Neuron (in vitro differentiated cells): ENCODE measurements at regions not wholly inside any gene's neighbourhood (a gene's known extent, or its start where the extent isn't known, plus 50 kb on each side); places are given as distances from the start of the nearest gene placed in this dataset.

Experiments
- H2AFZ ChIP-seq: one replicate; pipeline ENCODE4 v1.6.1; 2013; ENCODE audit warnings: low read depth, mild to moderate bottlenecking, inconsistent platforms, low read length, moderate library complexity
- H3K27me3 ChIP-seq: one replicate; pipeline ENCODE4 v1.6.1; 2013; ENCODE audit warnings: low read length; ENCODE audit not compliant: insufficient read depth
- H3K36me3 ChIP-seq: one replicate; pipeline ENCODE4 v1.6.1; 2013; ENCODE audit warnings: low read length; ENCODE audit not compliant: insufficient read depth
- H3K4me1 ChIP-seq: one replicate; pipeline ENCODE4 v1.6.1; 2013; ENCODE audit warnings: low read length; ENCODE audit not compliant: insufficient read depth
- H3K4me3 ChIP-seq: 2 replicates; pipeline ENCODE4 v1.5.1; 2013; ENCODE audit warnings: mild to moderate bottlenecking, low read length, moderate library complexity
- H3K9me3 ChIP-seq: one replicate; pipeline ENCODE4 v1.6.1; 2013; ENCODE audit warnings: low read length

DNA sequence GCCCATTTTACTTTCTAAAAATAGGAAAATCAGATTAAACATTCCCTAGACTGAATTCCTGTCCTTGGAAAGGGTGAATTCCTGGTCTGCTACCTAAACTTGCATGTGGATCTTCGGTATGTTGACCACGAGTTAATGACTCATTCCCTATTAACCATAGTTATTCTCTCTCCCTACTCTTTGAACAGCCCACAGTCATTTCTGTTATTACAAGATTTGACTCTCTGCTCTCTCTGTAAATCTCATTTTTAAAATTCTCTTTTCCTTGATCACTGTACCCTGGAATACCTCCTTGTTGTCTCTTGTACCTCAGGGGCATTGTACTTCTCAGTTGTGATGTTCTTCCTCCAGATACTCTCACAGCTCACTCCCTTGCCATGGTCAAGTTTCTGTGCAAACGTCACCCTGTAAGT is 92.0 kb upstream of the GULP1 start:
- Histone ChIP-seq H2AFZ (no peak overlapping the region), H3K27me3 (no peaks in the 10 kb centered on the region), H3K4me3 (no peak overlapping the region), H3K9me3 (no peaks in the 10 kb centered on the region), H3K36me3 (no peaks in the 10 kb centered on the region), H3K4me1 (peaks cover 10% of the 10 kb centered on the region)

DNA sequence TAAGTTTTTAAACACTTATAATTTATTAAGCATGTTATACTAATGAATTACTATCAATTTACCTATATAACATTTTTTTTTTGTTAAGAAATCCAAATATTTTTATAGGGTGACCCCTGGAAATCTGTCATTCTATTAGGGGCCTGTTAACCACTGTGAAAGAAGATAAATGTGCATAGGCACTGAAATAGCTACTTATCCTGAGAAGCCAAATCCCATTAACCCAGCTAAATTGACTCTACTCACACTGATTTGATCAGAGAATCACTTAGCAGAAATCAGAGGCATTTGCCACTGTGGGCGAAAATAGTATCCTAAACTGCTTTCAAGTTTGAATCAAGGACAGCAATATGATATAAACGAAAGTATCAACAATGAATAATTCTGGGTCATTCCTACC is 90.0 kb upstream of the GULP1 start:
- Histone ChIP-seq H3K27me3 (no peaks in the 10 kb centered on the region), H3K4me3 (no peak overlapping the region), H2AFZ (no peak overlapping the region), H3K9me3 (no peaks in the 10 kb centered on the region), H3K36me3 (no peaks in the 10 kb centered on the region), H3K4me1 (peaks cover 10% of the 10 kb centered on the region)

DNA sequence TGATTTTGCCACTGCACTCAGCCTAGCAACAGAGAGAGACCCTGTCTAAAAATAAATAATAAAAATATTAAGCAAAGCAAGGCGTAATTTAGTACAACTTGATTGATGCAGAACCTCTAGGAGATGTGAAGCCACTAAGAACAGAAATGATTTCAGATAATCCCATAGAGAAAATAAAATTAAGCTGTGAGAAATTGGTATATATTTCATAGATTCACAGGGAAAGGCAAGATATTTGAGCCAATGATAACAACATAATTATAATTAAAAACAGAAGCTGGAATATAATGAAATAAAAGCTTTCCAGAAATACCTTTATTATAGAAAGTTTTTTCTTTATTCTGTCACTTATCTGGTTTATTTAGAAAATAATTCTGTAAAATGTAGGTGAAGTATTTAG is 88.9 kb upstream of the GULP1 start:
- no peak overlapping the region for H3K4me3 ChIP-seq
- H3K27me3 ChIP-seq, result no peaks in the 10 kb centered on the region
- peaks cover 10% of the 10 kb centered on the region for H3K4me1 ChIP-seq
- H3K36me3 ChIP-seq, result no peaks in the 10 kb centered on the region
- no peak overlapping the region for H2AFZ ChIP-seq
- no peaks in the 10 kb centered on the region for H3K9me3 ChIP-seq

DNA sequence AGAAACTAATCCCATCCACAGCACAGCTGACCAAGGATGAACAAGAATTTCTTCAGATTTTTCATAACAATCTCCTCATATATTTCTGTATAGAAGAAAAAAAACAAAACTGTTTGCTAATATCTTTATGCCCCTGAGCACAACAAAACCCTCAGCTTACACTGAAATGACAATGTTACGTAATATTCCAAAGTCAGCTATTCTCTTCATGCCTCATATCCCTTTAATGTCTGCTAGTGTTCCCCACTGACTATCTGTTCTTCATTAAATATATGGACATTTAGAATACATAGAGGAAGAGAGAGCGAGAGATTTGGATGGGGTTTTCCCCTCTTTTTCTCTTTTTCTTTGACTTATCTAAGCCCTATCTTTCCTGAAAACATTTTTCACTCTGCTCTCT is 87.9 kb upstream of the GULP1 start:
- H3K4me3 ChIP-seq, result no peak overlapping the region
- no peaks in the 10 kb centered on the region for H3K9me3 ChIP-seq
- peaks cover 10% of the 10 kb centered on the region for H3K4me1 ChIP-seq
- no peaks in the 10 kb centered on the region for H3K36me3 ChIP-seq
- H3K27me3 ChIP-seq, result no peaks in the 10 kb centered on the region
- no peak overlapping the region for H2AFZ ChIP-seq

DNA sequence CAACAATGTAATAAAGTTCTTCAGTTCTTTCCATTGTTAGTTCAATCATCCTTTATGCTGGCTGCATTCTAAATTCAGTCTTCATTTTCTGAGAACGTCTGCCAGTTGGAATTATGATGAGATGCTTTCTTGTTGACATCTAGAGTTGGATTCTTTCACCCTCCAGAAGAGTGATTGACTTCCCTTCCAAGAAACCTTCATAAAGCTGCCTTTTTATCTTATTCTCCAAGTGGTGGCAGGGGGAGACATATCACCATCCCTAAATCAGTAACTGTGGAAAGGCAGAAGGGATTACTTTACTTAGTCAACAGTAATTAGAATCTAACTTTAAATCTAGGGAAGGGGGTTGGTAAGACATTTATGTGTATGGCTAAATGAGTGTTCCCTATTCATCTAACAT is 86.8 kb upstream of the GULP1 start:
- H2AFZ ChIP-seq, result no peak overlapping the region
- H3K36me3 ChIP-seq, result no peaks in the 10 kb centered on the region
- no peak overlapping the region for H3K4me3 ChIP-seq
- H3K9me3 ChIP-seq, result no peaks in the 10 kb centered on the region
- no peaks in the 10 kb centered on the region for H3K27me3 ChIP-seq
- H3K4me1 ChIP-seq, result peaks cover 10% of the 10 kb centered on the region

DNA sequence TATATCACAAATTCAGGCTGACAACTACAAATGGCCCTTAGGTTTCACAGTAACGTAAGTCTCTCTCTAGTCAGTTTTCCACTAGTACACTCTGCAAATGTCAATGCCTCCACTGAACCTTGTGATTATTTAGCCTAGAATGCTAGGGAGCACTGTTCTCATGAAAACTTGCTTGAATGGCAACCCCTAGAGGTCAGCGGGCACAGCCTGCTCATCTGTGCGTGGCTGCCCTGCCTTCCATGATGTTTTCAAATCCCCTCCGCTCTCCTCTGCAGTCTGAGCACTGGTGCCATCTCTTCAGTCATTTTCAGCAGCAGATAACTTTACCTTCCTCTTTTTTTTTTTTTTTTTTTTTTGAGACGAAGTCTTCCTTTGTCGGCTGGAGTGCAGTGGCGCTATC is 84.1 kb upstream of the GULP1 start:
- H3K9me3 ChIP-seq, result no peaks in the 10 kb centered on the region
- H2AFZ ChIP-seq, result no peak overlapping the region
- H3K4me3 ChIP-seq, result no peak overlapping the region

DNA sequence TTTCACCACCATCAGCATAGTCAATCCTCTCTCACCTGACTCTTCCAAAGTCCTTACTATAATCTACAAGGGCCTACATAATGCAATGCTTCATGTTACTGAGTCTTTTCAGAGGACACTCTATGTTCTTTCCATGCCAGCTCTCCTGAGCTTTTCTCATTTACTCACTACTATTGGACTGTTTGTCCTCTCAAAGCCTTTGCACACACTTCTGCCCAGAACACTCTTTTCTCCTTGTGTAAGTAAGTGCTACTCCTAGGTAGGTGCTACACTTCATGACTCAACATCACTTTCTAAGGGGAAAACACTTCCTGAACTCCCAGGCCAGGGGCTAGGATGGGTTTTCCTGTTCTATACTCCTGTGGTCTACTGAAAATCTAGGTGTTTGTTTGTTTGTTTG is 82.5 kb upstream of the GULP1 start:
- Histone ChIP-seq H3K36me3 (no peaks in the 10 kb centered on the region), H3K4me3 (no peak overlapping the region), H2AFZ (no peak overlapping the region), H3K27me3 (no peaks in the 10 kb centered on the region), H3K4me1 (peaks cover 8% of the 10 kb centered on the region), H3K9me3 (no peaks in the 10 kb centered on the region)

More for the DNA sequence above, 84.1 kb upstream of the GULP1 start:
- H3K4me1 ChIP-seq, result peaks cover 10% of the 10 kb centered on the region
- H3K27me3 ChIP-seq, result no peaks in the 10 kb centered on the region
- H3K36me3 ChIP-seq, result no peaks in the 10 kb centered on the region

DNA sequence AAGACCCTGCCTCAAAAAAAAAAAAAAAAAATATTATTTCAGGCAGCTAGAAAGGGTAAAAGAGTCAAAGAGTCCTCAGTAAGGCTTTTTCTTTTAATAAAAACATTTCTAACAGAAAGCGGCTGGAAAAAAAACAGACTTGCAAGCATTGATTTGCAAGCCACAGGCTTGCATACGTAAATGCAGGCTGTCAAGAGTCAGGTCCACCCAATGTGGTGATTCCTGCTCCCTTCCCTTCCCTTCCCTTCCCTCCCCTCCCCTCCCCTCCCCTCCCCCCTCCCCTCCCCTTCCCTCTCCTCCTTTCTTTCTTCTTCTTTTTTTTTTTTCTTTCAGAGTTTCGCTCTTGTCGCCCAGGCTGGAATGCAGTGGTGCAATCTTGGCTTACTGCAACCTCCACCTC is 74.4 kb upstream of the GULP1 start:
- Histone ChIP-seq H2AFZ (no peak overlapping the region), H3K4me3 (no peak overlapping the region), H3K27me3 (no peaks in the 10 kb centered on the region), H3K4me1 (peaks cover 12% of the 10 kb centered on the region), H3K36me3 (no peaks in the 10 kb centered on the region), H3K9me3 (no peaks in the 10 kb centered on the region)

DNA sequence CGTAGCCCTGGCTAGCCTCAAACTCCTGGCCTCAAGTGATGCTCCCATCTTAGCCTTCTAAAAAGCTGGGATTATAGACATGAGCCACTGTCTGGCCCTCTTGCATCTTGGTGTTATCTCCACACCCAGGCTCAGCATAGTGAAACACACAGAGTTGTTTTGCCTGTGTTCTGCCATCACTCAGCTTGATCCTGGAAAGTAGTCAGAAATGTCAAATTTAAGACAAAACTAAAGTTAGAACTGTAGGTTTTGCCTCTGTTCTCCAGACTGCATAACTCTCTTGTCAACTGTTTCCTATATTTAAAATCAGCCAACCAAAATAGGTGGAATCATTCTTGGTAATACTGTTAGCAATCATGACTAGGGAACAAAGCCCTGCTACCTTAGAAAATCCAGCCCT is 72.1 kb upstream of the GULP1 start:
- no peaks in the 10 kb centered on the region for H3K9me3 ChIP-seq

DNA sequence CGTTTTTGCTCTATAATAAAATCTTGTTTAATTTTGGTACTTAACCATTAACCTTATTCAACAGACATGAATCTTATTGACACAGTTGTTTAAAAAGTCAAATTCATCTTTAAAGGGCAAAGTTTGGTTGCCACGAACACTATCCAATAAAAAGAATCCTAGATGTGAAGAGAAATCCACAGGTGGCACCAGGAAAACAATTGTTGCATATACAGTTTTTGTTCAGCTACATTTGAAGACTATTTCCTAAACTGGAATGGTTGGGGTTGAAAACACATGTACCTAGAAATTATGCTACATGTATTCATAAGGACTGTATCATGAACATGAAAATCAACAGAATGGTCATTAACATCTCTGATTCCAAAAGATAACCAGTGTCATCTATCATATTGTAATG is 71.1 kb upstream of the GULP1 start:
- no peak overlapping the region for H2AFZ ChIP-seq
- H3K9me3 ChIP-seq, result no peaks in the 10 kb centered on the region
- H3K4me3 ChIP-seq, result no peak overlapping the region
- H3K36me3 ChIP-seq, result no peaks in the 10 kb centered on the region
- peaks cover 12% of the 10 kb centered on the region for H3K4me1 ChIP-seq
- no peaks in the 10 kb centered on the region for H3K27me3 ChIP-seq

More for the DNA sequence above, 72.1 kb upstream of the GULP1 start:
- peaks cover 12% of the 10 kb centered on the region for H3K4me1 ChIP-seq
- no peaks in the 10 kb centered on the region for H3K27me3 ChIP-seq
- no peak overlapping the region for H2AFZ ChIP-seq
- no peaks in the 10 kb centered on the region for H3K36me3 ChIP-seq
- no peak overlapping the region for H3K4me3 ChIP-seq

DNA sequence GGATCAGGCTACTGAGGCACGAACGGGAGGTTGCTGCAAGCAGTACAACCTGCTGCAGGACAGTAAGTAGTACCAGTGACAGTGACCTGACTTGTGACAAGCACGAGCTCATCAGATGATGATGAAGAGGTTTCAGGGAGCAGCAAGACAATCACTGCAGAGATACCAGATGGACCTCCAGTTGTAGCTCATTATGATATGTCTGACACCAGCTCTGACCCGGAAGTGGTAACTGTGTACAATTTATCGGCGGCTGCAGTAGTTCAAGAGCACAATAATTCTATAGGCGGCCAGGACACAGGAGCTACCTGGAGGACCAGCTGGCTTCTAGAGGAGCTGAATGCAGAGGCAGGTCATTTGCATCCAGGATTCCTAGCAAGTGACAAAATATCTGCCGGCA is 64.0 kb upstream of the GULP1 start:
- no peaks in the 10 kb centered on the region for H3K36me3 ChIP-seq
- no peaks in the 10 kb centered on the region for H3K27me3 ChIP-seq
- no peak overlapping the region for H2AFZ ChIP-seq
- no peaks in the 10 kb centered on the region for H3K9me3 ChIP-seq
- H3K4me3 ChIP-seq, result no peak overlapping the region
- no peaks in the 10 kb centered on the region for H3K4me1 ChIP-seq

DNA sequence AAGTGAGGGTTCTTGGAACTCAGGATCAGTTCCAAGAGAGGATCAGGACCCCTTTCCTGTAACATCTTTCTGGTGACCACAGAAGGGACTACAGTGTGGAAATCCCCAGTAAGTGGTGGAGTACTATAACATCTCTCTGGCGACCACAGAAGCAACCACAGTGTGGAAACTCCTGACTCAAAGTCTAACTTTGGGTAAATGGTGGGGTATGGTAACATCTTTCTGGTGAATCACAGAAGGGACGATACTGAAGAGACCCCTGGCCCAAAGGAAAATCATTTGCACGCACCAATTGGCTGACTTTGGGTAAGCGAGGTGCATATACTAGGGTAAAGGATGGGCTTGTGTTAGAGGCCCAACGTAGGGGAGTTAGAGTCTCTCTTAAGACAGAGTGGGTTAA is 56.3 kb upstream of the GULP1 start:
- H3K9me3 ChIP-seq, result no peaks in the 10 kb centered on the region
- no peaks in the 10 kb centered on the region for H3K36me3 ChIP-seq
- no peaks in the 10 kb centered on the region for H3K4me1 ChIP-seq
- H3K27me3 ChIP-seq, result no peaks in the 10 kb centered on the region
- H2AFZ ChIP-seq, result no peak overlapping the region
- H3K4me3 ChIP-seq, result no peak overlapping the region

DNA sequence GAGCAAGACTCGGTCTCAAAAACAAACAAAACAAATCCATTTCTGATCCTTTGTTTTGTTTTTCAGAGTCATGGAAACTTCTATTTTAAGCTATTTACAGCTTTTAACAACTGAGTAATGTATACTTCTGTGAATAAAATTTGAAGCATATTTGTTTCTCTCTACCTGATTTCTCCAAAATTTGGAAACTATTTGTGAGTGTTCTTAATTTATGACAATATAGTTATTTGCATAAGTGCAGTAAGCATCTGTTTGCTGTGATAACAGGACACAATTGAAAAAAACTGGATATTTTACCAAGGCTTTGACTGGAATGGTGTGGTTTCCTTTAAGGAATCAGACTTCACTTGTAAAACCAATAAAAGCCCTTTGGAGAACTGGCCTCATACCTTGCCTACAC is 53.3 kb upstream of the GULP1 start:
- Histone ChIP-seq H3K9me3 (no peaks in the 10 kb centered on the region), H3K4me3 (no peak overlapping the region), H2AFZ (no peak overlapping the region), H3K36me3 (no peaks in the 10 kb centered on the region), H3K27me3 (no peaks in the 10 kb centered on the region), H3K4me1 (no peaks in the 10 kb centered on the region)
